H9 (cell line): ENCODE measurements at regions not wholly inside any gene's neighbourhood (a gene's known extent, or its start where the extent isn't known, plus 50 kb on each side); places are given as distances from the start of the nearest gene placed in this dataset.

ENCODE experiments used
- DNase-seq: peaks from one replicate; pipeline ENCODE4 v3.0.0-alpha.2; 2017
- H2AFZ ChIP-seq: one replicate; pipeline ENCODE4 v1.6.1; 2013; ENCODE audit warnings: mild to moderate bottlenecking, low read length, control low read depth, moderate library complexity
- H2AK5ac ChIP-seq: 2 replicates; pipeline ENCODE4 v1.6.1; 2013; ENCODE audit warnings: low read length, control low read depth, mixed read lengths; ENCODE audit not compliant: insufficient read length
- H2BK120ac ChIP-seq: one replicate; pipeline ENCODE4 v1.6.1; 2013; ENCODE audit warnings: low read depth, mild to moderate bottlenecking, low read length, control low read depth, inconsistent platforms; ENCODE audit not compliant: poor library complexity, severe bottlenecking
- H2BK12ac ChIP-seq: 2 replicates; pipeline ENCODE4 v1.6.1; 2013; ENCODE audit warnings: low read length, control low read depth, mixed read lengths, low read depth; ENCODE audit not compliant: insufficient read length
- H2BK15ac ChIP-seq: 2 replicates; pipeline ENCODE4 v1.6.1; 2013; ENCODE audit warnings: low read depth, low read length, control low read depth
- H2BK20ac ChIP-seq: one replicate; pipeline ENCODE4 v1.6.1; 2013; ENCODE audit warnings: low read depth, mild to moderate bottlenecking, low read length, control low read depth, inconsistent platforms; ENCODE audit not compliant: poor library complexity, severe bottlenecking
- H2BK5ac ChIP-seq: 2 replicates; pipeline ENCODE4 v1.6.1; 2013; ENCODE audit warnings: low read length, control low read depth, mixed read lengths; ENCODE audit not compliant: insufficient read length
- H3K14ac ChIP-seq: 2 replicates; pipeline ENCODE4 v1.6.1; 2013; ENCODE audit warnings: low read length, control low read depth; ENCODE audit not compliant: insufficient read depth
- H3K18ac ChIP-seq: 2 replicates; pipeline ENCODE4 v1.6.1; 2013; ENCODE audit warnings: low read depth, mild to moderate bottlenecking, mixed read lengths, low read length, control low read depth; ENCODE audit not compliant: insufficient read length
- H3K23ac ChIP-seq: 2 replicates; pipeline ENCODE4 v1.6.1; 2013; ENCODE audit warnings: low read length, control low read depth, mixed read lengths, low read depth; ENCODE audit not compliant: insufficient read length
- H3K23me2 ChIP-seq: 2 replicates; pipeline ENCODE4 v1.6.1; 2013; ENCODE audit warnings: low read depth, mild to moderate bottlenecking, mixed read lengths, low read length, control low read depth; ENCODE audit not compliant: insufficient read length, poor library complexity, severe bottlenecking
- H3K27ac ChIP-seq: 2 replicates; pipeline ENCODE4 v1.5.1; 2013; ENCODE audit warnings: low read length, control low read depth, mixed read lengths, low read depth; ENCODE audit not compliant: insufficient read length
- H3K27me3 ChIP-seq: 2 replicates; pipeline ENCODE4 v1.6.1; 2013; ENCODE audit warnings: low read length, control low read depth, inconsistent platforms; ENCODE audit not compliant: insufficient read depth
- H3K4ac ChIP-seq: 2 replicates; pipeline ENCODE4 v1.6.1; 2013; ENCODE audit warnings: low read depth, mild to moderate bottlenecking, control low read depth, inconsistent platforms, low read length, moderate library complexity
- H3K4me1 ChIP-seq: 2 replicates; pipeline ENCODE4 v1.6.1; 2013; ENCODE audit warnings: low read length, control low read depth, inconsistent platforms; ENCODE audit not compliant: insufficient read depth
- H3K4me2 ChIP-seq: 2 replicates; pipeline ENCODE4 v1.6.1; 2013; ENCODE audit warnings: low read length, control low read depth, mixed read lengths; ENCODE audit not compliant: insufficient read length, insufficient read depth
- H3K56ac ChIP-seq: 2 replicates; pipeline ENCODE4 v1.6.1; 2013; ENCODE audit warnings: low read depth, mild to moderate bottlenecking, mixed read lengths, low read length, control low read depth; ENCODE audit not compliant: insufficient read length
- H3K79me1 ChIP-seq: 2 replicates; pipeline ENCODE4 v1.6.1; 2013; ENCODE audit warnings: low read depth, mild to moderate bottlenecking, moderate library complexity, low read length, control low read depth, inconsistent platforms; ENCODE audit not compliant: insufficient read depth, poor library complexity, severe bottlenecking
- H3K79me2 ChIP-seq: 2 replicates; pipeline ENCODE4 v1.6.1; 2013; ENCODE audit warnings: low read length, control low read depth, inconsistent platforms; ENCODE audit not compliant: insufficient read depth
- H3K9ac ChIP-seq: 2 replicates; pipeline ENCODE4 v1.6.1; 2013; ENCODE audit warnings: low read length, control low read depth, mixed read lengths; ENCODE audit not compliant: insufficient read length; ENCODE audit errors: extremely low read depth
- H3K9me3 ChIP-seq: one replicate; pipeline ENCODE4 v1.6.1; 2013; ENCODE audit warnings: low read depth, low read length, inconsistent platforms; ENCODE audit not compliant: control insufficient read depth
- H3T11ph ChIP-seq: one replicate; pipeline ENCODE4 v1.6.1; 2013; ENCODE audit warnings: mild to moderate bottlenecking, low read length, control low read depth, inconsistent platforms
- H4K20me1 ChIP-seq: one replicate; pipeline ENCODE4 v1.6.1; 2013; ENCODE audit not compliant: control insufficient read depth, insufficient read length, insufficient read depth
- H4K5ac ChIP-seq: 2 replicates; pipeline ENCODE4 v1.6.1; 2013; ENCODE audit warnings: low read depth, mild to moderate bottlenecking, mixed read lengths, low read length, control low read depth; ENCODE audit not compliant: insufficient read length
- H4K8ac ChIP-seq: replicated peaks from 2 replicates; pipeline ENCODE4 v1.6.1; 2013; ENCODE audit warnings: low read length, control low read depth, mixed read lengths, low read depth; ENCODE audit not compliant: insufficient read length
- H4K91ac ChIP-seq: 2 replicates; pipeline ENCODE4 v1.6.1; 2013; ENCODE audit warnings: low read depth, mild to moderate bottlenecking, moderate library complexity, mixed read lengths, low read length, control low read depth; ENCODE audit not compliant: insufficient read length
- H3K27ac Mint-ChIP-seq, 3 experiments: 2 replicates in 2 of 3; 3 replicates in 1 of 3; pipeline ENCODE4 v1.8.0; 2020 to 2021; ENCODE audit warnings: mixed read lengths in 3 of 3, mild to moderate bottlenecking in 1 of 3, moderate library complexity in 1 of 3
- H3K27me3 Mint-ChIP-seq: 2 replicates; pipeline ENCODE4 v1.8.0; 2021; ENCODE audit warnings: low read depth, mild to moderate bottlenecking, moderate library complexity, mixed read lengths
- H3K36me3 Mint-ChIP-seq, 3 experiments: 2 replicates in 2 of 3; 3 replicates in 1 of 3; pipeline ENCODE4 v1.8.0; 2020 to 2021; ENCODE audit warnings: low read depth in 3 of 3, mixed read lengths in 3 of 3; ENCODE audit not compliant: insufficient read depth in 1 of 3
- H3K4me1 Mint-ChIP-seq, 2 experiments: 2 replicates each; pipeline ENCODE4 v1.8.0; 2020; ENCODE audit warnings: mixed read lengths in 2 of 2
- H3K4me3 Mint-ChIP-seq, 2 experiments: 2 replicates in 1 of 2; 3 replicates in 1 of 2; pipeline ENCODE4 v1.8.0; 2020 to 2021; ENCODE audit warnings: mild to moderate bottlenecking in 2 of 2, mixed read lengths in 2 of 2, moderate library complexity in 1 of 2
- H3K9me3 Mint-ChIP-seq, 2 experiments: 2 replicates in 1 of 2; 3 replicates in 1 of 2; pipeline ENCODE4 v1.8.0; 2020; ENCODE audit warnings: mild to moderate bottlenecking in 2 of 2, mixed read lengths in 2 of 2, moderate library complexity in 1 of 2
- CTCF ChIP-seq: fragments of 200-600 bp; sonication (generic); conservative IDR thresholded peaks from 3 replicates; pipeline ENCODE4 v1.8.0; 2021; ENCODE audit warnings: antibody characterized with exemption, mild to moderate bottlenecking
- WGBS: extraction: QIAGEN DNeasy Blood & Tissue Kit; methylation state at CpG from one replicate; pipeline ENCODE4 v1.1.7; 2013; ENCODE audit warnings: missing lambda C conversion rate, low lambda C conversion rate, mixed read lengths; ENCODE audit not compliant: insufficient read length; ENCODE audit errors: extremely low coverage; 5-methylcytosine and 5-hydroxymethylcytosine counted together

GRCh38 chr12:59886131-59886733 is 290.4 kb downstream of the SLC16A7 start:
- no peak overlapping the region for H3K4ac ChIP-seq
- no peaks in the 10 kb centered on the region for H3K79me2 ChIP-seq
- no peak overlapping the region for H2BK5ac ChIP-seq
- no peak overlapping the region for H3K9ac ChIP-seq
- no peaks in the 10 kb centered on the region for H3K36me3 Mint-ChIP-seq
- H2BK15ac ChIP-seq, result no peak overlapping the region
- H4K5ac ChIP-seq, result no peak overlapping the region
- no peak overlapping the region for H3T11ph ChIP-seq
- H3K79me1 ChIP-seq, result no peaks in the 10 kb centered on the region
- no peak for TF ChIP-seq CTCF
- no peak overlapping the region for H3K14ac ChIP-seq
- H3K27ac ChIP-seq, result no peak overlapping the region
- DNase-seq, result no peak
- H2AK5ac ChIP-seq, result no peak overlapping the region
- no peak overlapping the region for H3K23ac ChIP-seq
- H3K27ac Mint-ChIP-seq, result no peak overlapping the region
- H2BK12ac ChIP-seq, result no peak overlapping the region
- H2AFZ ChIP-seq, result no peak overlapping the region
- H2BK20ac ChIP-seq, result no peak overlapping the region
- H3K9me3 ChIP-seq, result no peaks in the 10 kb centered on the region
- WGBS, result no CpG with 5 or more reads among the region's 2 CpGs
- H3K56ac ChIP-seq, result no peak overlapping the region
- H3K4me1 ChIP-seq, result no peaks in the 10 kb centered on the region
- no peak overlapping the region for H3K4me3 Mint-ChIP-seq
- no peak overlapping the region for H4K91ac ChIP-seq
- no peaks in the 10 kb centered on the region for H3K27me3 Mint-ChIP-seq
- H3K4me1 Mint-ChIP-seq, result no peaks in the 10 kb centered on the region
- no peaks in the 10 kb centered on the region for H3K23me2 ChIP-seq
- H4K8ac ChIP-seq, result no peak overlapping the region
- no peaks in the 10 kb centered on the region for H4K20me1 ChIP-seq
- no peaks in the 10 kb centered on the region for H3K9me3 Mint-ChIP-seq
- no peak overlapping the region for H3K18ac ChIP-seq
- no peaks in the 10 kb centered on the region for H3K27me3 ChIP-seq
- H2BK120ac ChIP-seq, result no peak overlapping the region
- no peak overlapping the region for H3K4me2 ChIP-seq
